Adrenal gland (tissue), 9 donors: ENCODE measurements at regions not wholly inside any gene's neighbourhood (a gene's known extent, or its start where the extent isn't known, plus 50 kb on each side); places are given as distances from the start of the nearest gene placed in this dataset.

Source experiments
- DNase-seq, 7 donors: peaks; one replicate each; pipeline ENCODE4 v3.0.0-alpha.2; 2019 to 2020
- H3K27ac ChIP-seq, 5 donors: fragments of 200-600 bp; sonication (generic) in 4 of 5; 1 replicate in 3 of 5; 2 replicates in 2 of 5; pipeline versions ENCODE4 v1.5.1 to v1.8.0; 2016 to 2020; ENCODE audit warnings: mild to moderate bottlenecking in 1 of 5
- H3K27me3 ChIP-seq: fragments of 200-600 bp; 2 replicates; pipeline ENCODE4 v1.8.0; 2021
- H3K36me3 ChIP-seq, 2 donors: fragments of 200-600 bp; replicated peaks in 1 of 2; 1 replicate in 1 of 2; 2 replicates in 1 of 2; pipeline versions ENCODE4 v1.5.1 to v1.8.0; 2018 to 2022
- H3K4me1 ChIP-seq, 2 donors: fragments of 200-600 bp; replicated peaks in 1 of 2; 1 replicate in 1 of 2; 2 replicates in 1 of 2; pipeline versions ENCODE4 v1.5.1 to v1.8.0; 2018 to 2021
- H3K4me3 ChIP-seq, 4 donors: fragments of 200-600 bp; sonication (generic) in 3 of 4; one replicate each; pipeline ENCODE4 v1.5.1; 2016 to 2018
- H3K9me3 ChIP-seq, 3 donors: fragments of 200-600 bp; sonication (generic) in 1 of 3; replicated peaks in 1 of 3; 1 replicate in 2 of 3; 2 replicates in 1 of 3; pipeline versions ENCODE4 v1.5.1 to v1.8.0; 2016 to 2021
- POLR2A ChIP-seq, 2 donors: fragments of 450-650 bp; IDR thresholded peaks; one replicate each; pipeline ENCODE4 v1.6.1; 2017; ENCODE audit warnings: antibody characterized with exemption in 2 of 2, mild to moderate bottlenecking in 2 of 2, moderate library complexity in 1 of 2
- WGBS, 4 donors: extraction: QIAGEN DNeasy Blood & Tissue Kit in 2 of 4; methylation state at CpG; one replicate each; pipeline versions ENCODE4 v1.1.5 to v1.1.7; 2013 to 2017; 5-methylcytosine and 5-hydroxymethylcytosine counted together
- intact Hi-C, 2 donors: fragments of 100-400 bp; cut with DNase I; formaldehyde crosslinking; loops; one replicate each; pipeline versions ENCODE4 v1.14.1 to v1.15.0; 2022 to 2023
- TF ChIP-seq, protein P1 (sequence below), 6 experiments: fragments of 450-650 bp in 4 of 6; fragments of 200-600 bp in 2 of 6; sonication (generic) in 1 of 6; IDR thresholded peaks; 1 replicate in 5 of 6; 2 replicates in 1 of 6; pipeline versions ENCODE4 v1.5.1 to v1.8.0; 2016 to 2021; ENCODE audit warnings: antibody characterized with exemption in 6 of 6, mild to moderate bottlenecking in 2 of 6, moderate library complexity in 1 of 6
- donor health status: healthy with polysubstance abuse.
- donor health status: Bipolar disorder and iron deficiency.
- donor health status: DM: yes; HTN: yes; CAD: no.
- donor health status: DM: no; HTN: no; CAD: no.
- donor health status: DM: no; HTN: no; CAD: no.

DNA sequence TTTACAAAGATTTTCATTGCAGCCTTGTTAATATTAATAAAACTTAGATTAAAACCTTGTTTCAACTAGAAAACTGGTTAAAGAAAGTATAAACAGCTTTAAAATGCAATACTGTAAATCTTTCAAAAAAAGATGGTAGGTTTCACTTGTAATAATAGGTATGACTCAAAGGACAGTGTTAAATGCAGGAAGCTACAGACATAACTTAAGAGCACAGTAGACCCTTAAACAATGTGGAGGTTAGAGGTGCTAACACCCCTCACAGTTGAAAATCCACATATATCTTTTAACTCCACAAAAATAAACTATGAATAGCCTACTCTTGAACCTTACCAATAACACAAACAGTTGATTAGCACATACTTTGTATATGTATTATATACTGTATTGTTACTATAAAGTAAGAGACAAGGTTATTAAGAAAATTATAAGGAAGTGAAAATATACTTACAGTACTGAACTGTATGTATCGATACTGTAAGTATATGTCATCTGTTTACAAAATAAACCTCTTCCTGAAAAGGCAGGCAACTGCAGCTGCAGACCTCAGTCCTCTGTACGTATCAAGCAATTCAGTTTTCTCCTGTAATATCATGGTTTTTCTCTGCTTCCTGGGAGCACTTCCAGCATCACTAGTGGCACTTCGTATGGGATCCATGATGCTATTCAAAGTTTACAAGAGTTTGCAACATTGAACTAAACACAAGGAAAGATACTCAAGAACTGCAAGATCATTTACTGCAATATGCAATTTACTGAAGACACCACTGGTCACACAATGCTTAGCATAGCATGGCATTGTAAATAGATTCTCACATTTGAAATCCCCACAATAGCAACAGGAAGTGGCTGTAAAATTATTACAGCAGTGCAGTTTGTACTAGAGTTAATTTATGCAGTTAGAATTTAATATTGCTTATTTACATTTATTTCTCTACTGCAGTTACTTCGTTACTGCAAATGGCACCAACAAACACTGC, 610.5 kb upstream of the LRRTM4 start:
- Histone ChIP-seq H3K4me1 (no peaks in the 10 kb centered on the region), H3K27ac (no peak overlapping the region), H3K36me3 (no peaks in the 10 kb centered on the region), H3K9me3 (no peaks in the 10 kb centered on the region), H3K4me3 (no peak overlapping the region), H3K27me3 (no peaks in the 10 kb centered on the region)
- intact Hi-C loops, result no loop called here
- 58 to 68% (median 61%) methylated on average over 4 of the region's 4 CpGs for WGBS, 4 donors
- TF ChIP-seq, protein P1, sequence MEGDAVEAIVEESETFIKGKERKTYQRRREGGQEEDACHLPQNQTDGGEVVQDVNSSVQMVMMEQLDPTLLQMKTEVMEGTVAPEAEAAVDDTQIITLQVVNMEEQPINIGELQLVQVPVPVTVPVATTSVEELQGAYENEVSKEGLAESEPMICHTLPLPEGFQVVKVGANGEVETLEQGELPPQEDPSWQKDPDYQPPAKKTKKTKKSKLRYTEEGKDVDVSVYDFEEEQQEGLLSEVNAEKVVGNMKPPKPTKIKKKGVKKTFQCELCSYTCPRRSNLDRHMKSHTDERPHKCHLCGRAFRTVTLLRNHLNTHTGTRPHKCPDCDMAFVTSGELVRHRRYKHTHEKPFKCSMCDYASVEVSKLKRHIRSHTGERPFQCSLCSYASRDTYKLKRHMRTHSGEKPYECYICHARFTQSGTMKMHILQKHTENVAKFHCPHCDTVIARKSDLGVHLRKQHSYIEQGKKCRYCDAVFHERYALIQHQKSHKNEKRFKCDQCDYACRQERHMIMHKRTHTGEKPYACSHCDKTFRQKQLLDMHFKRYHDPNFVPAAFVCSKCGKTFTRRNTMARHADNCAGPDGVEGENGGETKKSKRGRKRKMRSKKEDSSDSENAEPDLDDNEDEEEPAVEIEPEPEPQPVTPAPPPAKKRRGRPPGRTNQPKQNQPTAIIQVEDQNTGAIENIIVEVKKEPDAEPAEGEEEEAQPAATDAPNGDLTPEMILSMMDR (IDR thresholded peaks at IDR 0.05), result no peak
- TF ChIP-seq POLR2A (IDR thresholded peaks at IDR 0.05), result no peak
- DNase-seq, result no peak

DNA sequence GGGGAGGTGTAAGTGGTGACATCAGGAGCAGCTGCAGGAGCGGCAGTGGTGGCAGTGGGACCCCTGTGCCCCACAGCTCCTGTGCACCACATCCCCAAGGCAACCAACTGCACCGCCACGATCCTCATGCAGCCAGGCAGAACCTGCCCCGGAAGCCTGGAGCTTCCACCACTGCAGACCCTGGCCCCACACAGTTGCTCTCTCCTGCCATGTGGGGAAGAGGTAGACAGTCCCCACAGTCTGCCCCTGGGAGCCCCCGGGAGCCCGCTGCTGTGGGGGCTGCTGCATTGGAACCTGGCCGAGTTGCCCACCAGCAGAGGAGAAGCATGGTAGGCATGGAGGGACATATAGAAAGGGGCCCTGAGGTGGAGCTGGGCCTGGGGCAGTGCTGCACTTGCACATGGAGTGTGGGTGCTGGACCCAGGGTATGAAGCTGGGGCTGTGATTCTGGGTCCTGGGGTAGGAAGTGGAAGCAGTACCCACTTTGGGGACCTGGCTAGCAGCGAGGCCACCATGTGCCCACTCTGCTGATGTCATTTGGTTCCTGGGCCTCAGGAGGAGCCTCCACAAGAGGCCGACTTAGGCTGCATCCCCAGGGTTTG, 623.3 kb upstream of the LRRTM4 start:
- H3K36me3 ChIP-seq, result no peaks in the 10 kb centered on the region
- 85 to 93% (median 88%) methylated on average over 2 to 9 of the region's 9 CpGs for WGBS, 4 donors
- H3K4me3 ChIP-seq, result no peak overlapping the region
- H3K27me3 ChIP-seq, result no peaks in the 10 kb centered on the region
- intact Hi-C loops, result no loop called here
- no peak for DNase-seq
- no peak for TF ChIP-seq POLR2A (IDR thresholded peaks at IDR 0.05)
- TF ChIP-seq, protein P1 (IDR thresholded peaks at IDR 0.05), result no peak
- no peaks in the 10 kb centered on the region for H3K9me3 ChIP-seq
- no peaks in the 10 kb centered on the region for H3K4me1 ChIP-seq
- no peak overlapping the region for H3K27ac ChIP-seq

DNA sequence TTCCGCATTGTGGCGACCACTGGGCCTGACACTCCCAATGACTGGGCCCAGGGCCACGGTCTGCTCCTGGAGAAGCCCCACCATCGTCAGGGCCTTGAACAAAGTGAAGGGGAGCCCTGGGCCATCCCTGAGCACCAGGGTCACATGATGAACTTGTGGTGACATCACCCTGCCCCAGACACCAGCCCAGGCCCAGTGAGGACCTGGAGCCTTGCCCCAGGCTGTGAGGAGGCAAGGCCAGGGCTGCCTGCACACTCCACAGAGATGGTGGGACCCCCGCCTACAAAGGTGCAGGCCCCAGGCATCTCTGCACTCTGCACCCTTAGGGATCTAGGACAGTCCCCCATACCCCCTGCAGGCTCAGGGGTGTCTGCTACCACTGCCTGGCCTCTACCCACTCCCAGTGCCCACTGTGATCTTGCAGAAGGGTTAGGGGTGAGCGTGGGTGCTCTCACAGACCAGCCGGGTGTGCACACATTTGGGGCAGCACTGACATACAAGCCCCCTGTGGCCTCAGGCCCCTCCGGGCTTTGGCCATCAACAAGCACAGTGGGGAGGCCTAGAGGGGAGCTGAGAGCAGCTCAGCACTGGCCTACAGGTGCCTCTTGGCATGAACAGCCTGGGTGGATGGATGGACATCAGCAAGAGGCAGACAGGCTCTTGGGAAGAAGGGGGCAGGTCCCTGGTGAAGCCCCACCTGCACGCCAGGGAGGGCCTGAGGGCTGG, 624.0 kb upstream of the LRRTM4 start:
- intact Hi-C loops, result no loop called here
- TF ChIP-seq, protein P1 (IDR thresholded peaks at IDR 0.05), result no peak
- TF ChIP-seq POLR2A (IDR thresholded peaks at IDR 0.05), result no peak
- no peaks in the 10 kb centered on the region for H3K9me3 ChIP-seq
- no peak overlapping the region for H3K27ac ChIP-seq
- no peaks in the 10 kb centered on the region for H3K27me3 ChIP-seq
- H3K36me3 ChIP-seq, result no peaks in the 10 kb centered on the region
- WGBS, 4 donors, result 83 to 88% (median 88%) methylated on average over 8 to 9 of the region's 9 CpGs; no CpG with 5 or more reads in 1 of the 4 donors
- no peak for DNase-seq
- H3K4me1 ChIP-seq, result no peaks in the 10 kb centered on the region
- no peak overlapping the region for H3K4me3 ChIP-seq

DNA sequence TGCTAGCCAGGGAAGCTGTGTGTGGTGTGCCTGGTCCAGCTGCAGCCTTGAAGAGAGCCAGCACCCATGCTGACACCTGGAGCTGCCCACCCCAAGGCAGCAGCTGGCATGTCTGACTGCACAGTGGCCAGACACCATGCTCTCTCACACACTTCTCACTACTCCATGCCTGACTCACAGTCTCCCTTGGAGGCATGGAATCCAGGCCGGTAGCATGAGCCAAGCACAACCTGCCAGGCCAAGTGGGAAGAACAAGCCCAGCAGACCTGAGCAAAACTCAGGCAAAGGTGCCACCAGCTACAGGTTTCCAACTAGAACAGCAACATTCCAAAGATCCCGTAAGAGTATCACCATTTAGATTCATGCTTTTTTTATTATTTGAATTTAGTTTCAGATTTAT, 625.3 kb upstream of the LRRTM4 start:
- DNase-seq, result no peak
- intact Hi-C loops, result no loop called here
- TF ChIP-seq POLR2A (IDR thresholded peaks at IDR 0.05), result no peak
- TF ChIP-seq, protein P1 (IDR thresholded peaks at IDR 0.05), result no peak
- H3K4me3 ChIP-seq, result no peak overlapping the region
- H3K4me1 ChIP-seq, result no peaks in the 10 kb centered on the region
- no peak overlapping the region for H3K27ac ChIP-seq
- H3K27me3 ChIP-seq, result no peaks in the 10 kb centered on the region
- no peaks in the 10 kb centered on the region for H3K36me3 ChIP-seq
- 76 to 91% (median 81%) methylated on average over 2 of the region's 2 CpGs for WGBS, 4 donors
- no peaks in the 10 kb centered on the region for H3K9me3 ChIP-seq
